ENCODE measurements at regions not wholly inside any gene's neighbourhood (a gene's known extent, or its start where the extent isn't known, plus 50 kb on each side); places are given as distances from the start of the nearest gene placed in this dataset.

DNA sequence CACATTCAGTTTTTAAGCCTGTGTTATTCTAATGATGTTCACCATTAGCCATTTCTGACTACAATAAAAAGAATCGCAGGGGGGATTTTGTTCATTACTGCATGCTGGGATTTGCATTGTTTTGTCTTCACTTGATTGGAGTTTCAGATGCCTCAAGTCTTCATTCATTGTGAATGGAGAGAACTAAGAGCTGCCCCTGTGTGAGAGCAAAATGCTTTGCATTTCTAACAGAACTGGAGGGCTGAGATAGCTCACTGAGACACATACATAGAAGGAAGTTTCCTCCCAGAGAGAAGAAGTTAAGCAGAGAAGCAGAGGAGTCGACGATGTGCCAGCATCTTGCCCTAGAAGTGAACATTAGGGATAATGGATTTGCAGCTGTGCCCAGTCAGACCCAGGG is 113.5 kb upstream of the GATB start:
- TF ChIP-seq, protein P1, sequence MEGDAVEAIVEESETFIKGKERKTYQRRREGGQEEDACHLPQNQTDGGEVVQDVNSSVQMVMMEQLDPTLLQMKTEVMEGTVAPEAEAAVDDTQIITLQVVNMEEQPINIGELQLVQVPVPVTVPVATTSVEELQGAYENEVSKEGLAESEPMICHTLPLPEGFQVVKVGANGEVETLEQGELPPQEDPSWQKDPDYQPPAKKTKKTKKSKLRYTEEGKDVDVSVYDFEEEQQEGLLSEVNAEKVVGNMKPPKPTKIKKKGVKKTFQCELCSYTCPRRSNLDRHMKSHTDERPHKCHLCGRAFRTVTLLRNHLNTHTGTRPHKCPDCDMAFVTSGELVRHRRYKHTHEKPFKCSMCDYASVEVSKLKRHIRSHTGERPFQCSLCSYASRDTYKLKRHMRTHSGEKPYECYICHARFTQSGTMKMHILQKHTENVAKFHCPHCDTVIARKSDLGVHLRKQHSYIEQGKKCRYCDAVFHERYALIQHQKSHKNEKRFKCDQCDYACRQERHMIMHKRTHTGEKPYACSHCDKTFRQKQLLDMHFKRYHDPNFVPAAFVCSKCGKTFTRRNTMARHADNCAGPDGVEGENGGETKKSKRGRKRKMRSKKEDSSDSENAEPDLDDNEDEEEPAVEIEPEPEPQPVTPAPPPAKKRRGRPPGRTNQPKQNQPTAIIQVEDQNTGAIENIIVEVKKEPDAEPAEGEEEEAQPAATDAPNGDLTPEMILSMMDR (conservative IDR thresholded peaks at IDR 0.05; ENCODE audit: low read length), result no peak
- TF ChIP-seq EZH2phosphoT487 (IDR thresholded peaks at IDR 0.05; ENCODE audit: borderline replicate concordance), result no peak

All from Loucy (cell line).